ENCODE measurements at regions not wholly inside any gene's neighbourhood (a gene's known extent, or its start where the extent isn't known, plus 50 kb on each side); places are given as distances from the start of the nearest gene placed in this dataset.

DNA sequence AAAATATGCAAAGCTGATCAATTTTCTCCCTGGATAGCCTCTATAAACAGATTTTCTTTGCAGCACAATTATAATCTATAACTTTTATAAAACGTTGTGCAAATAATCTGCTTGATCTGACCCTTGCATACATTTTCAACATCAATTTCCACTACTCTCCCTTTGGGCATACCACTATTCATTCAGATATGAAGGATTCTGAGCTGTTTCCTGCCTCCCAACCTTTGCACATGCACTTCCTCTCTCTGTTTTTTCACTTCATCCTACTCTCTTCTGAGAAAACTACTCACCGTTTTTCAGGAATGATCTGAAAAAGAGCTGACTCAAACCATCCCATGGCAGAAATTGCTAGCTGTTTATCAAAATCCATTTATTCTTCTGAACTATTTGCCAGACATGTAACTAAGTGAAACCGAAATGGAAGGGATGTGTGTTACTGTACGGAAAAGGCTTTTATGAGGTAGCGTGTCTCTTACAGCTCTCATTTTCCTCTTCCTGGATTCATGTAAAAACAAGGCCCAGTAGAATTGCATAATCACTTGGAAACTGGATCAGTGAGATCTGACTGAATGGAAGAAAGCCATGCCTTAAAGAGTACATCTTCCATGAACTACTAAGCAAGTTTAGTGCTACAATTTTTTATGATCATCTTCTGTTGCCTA, 1447.3 kb upstream of the MIR17HG start:
- POLR2A ChIA-PET = interaction anchor here (0.6 kb wide), 1 partner anchor 10 kb away, joined by 3 read pairs; no protein-coding TSS in a partner anchor
- Histone ChIP-seq H3K9me3 (ENCODE audit: control extremely low read depth in 1 of 5, control insufficient read depth in 4 of 5, insufficient read depth in 2 of 5, low read depth in 1 of 5, low read length in 4 of 5) (peaks cover 0 to 5% (median 0%) of the 10 kb centered on the region in 5 experiments), H3K27me3 (replicated peaks in 2 of 5; ENCODE audit: control insufficient read depth in 4 of 5, insufficient read depth in 5 of 5, low read length in 4 of 5) (no peaks in the 10 kb centered on the region), H3K27ac (ENCODE audit: insufficient read depth in 1 of 2, low read depth in 1 of 2, low read length in 2 of 2, poor library complexity in 1 of 2, severe bottlenecking in 2 of 2) (no peak overlapping the region), H3K4me1 (ENCODE audit: control extremely low read depth in 1 of 4, control insufficient read depth in 4 of 4, insufficient read depth in 4 of 4, low read length in 3 of 4) (no peaks in the 10 kb centered on the region), H3K36me3 (ENCODE audit: control insufficient read depth in 4 of 4, insufficient read depth in 4 of 4, low read length in 3 of 4) (no peaks in the 10 kb centered on the region), H3K4me3 (ENCODE audit: control insufficient read depth in 1 of 7, extremely low read depth in 1 of 7, insufficient read depth in 4 of 7, low read depth in 2 of 7, low read length in 6 of 7) (no peak overlapping the region)
- DNase-seq = no peak
- WGBS (ENCODE audit: insufficient coverage) = 100% methylated on average over 4 of the region's 5 CpGs
- CTCF ChIA-PET = interaction anchor here (1.0 kb wide), 1 partner anchor 9 kb away, joined by 3 read pairs; no protein-coding TSS in a partner anchor

DNA sequence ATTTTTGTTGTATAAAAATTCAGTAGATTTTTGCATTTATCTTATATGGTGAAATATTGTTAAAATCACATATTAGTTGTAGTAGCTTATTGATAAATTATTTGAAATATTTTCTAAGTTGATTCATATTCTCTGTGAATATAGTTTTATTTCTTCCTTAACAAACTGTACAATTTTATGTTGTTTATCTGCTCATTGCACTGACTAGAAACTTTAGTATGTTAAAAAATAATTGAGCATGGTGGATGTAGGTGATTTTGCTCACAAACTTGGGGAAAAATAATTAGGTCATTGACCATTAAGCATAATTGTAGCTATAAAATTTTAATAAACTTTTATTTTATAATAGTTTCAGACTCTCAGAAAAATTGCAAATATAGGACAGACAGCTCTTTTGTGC, 1445.3 kb upstream of the MIR17HG start:
- Histone ChIP-seq H3K4me3 (ENCODE audit: control insufficient read depth in 1 of 7, extremely low read depth in 1 of 7, insufficient read depth in 4 of 7, low read depth in 2 of 7, low read length in 6 of 7) (no peak overlapping the region), H3K4me1 (ENCODE audit: control extremely low read depth in 1 of 4, control insufficient read depth in 4 of 4, insufficient read depth in 4 of 4, low read length in 3 of 4) (no peaks in the 10 kb centered on the region), H3K9me3 (ENCODE audit: control extremely low read depth in 1 of 5, control insufficient read depth in 4 of 5, insufficient read depth in 2 of 5, low read depth in 1 of 5, low read length in 4 of 5) (peaks cover 0 to 5% (median 0%) of the 10 kb centered on the region in 5 experiments), H3K27me3 (replicated peaks in 2 of 5; ENCODE audit: control insufficient read depth in 4 of 5, insufficient read depth in 5 of 5, low read length in 4 of 5) (no peaks in the 10 kb centered on the region), H3K27ac (ENCODE audit: insufficient read depth in 1 of 2, low read depth in 1 of 2, low read length in 2 of 2, poor library complexity in 1 of 2, severe bottlenecking in 2 of 2) (no peak overlapping the region), H3K36me3 (ENCODE audit: control insufficient read depth in 4 of 4, insufficient read depth in 4 of 4, low read length in 3 of 4) (no peaks in the 10 kb centered on the region)
- DNase-seq = no peak
- ChIA-PET POLR2A (no interaction called here), CTCF (no interaction called here)

DNA sequence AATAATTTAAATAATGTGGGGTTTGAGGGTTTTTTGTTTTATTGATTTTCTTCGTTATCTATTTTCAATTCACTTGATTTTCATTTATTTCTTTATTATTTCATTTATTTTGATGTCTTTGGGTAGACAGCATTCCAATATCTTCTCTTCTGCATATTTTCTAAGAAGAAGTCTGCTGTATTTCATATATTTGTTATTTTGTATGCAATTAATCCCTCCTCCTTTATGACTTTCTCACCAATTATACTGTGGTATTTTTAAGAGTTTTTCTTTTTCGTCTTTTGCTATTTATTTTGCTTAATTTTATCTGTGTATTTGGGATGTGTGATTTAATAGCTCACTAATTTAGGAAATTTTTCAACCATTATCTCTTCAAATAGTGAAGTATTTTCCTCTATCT, 1444.4 kb upstream of the MIR17HG start:
- WGBS (ENCODE audit: insufficient coverage) = no CpG with 5 or more reads among the region's 2 CpGs
- Histone ChIP-seq H3K36me3 (ENCODE audit: control insufficient read depth in 4 of 4, insufficient read depth in 4 of 4, low read length in 3 of 4) (no peaks in the 10 kb centered on the region), H3K27me3 (replicated peaks in 2 of 5; ENCODE audit: control insufficient read depth in 4 of 5, insufficient read depth in 5 of 5, low read length in 4 of 5) (no peaks in the 10 kb centered on the region), H3K4me1 (ENCODE audit: control extremely low read depth in 1 of 4, control insufficient read depth in 4 of 4, insufficient read depth in 4 of 4, low read length in 3 of 4) (no peaks in the 10 kb centered on the region), H3K4me3 (ENCODE audit: control insufficient read depth in 1 of 7, extremely low read depth in 1 of 7, insufficient read depth in 4 of 7, low read depth in 2 of 7, low read length in 6 of 7) (no peak overlapping the region), H3K9me3 (ENCODE audit: control extremely low read depth in 1 of 5, control insufficient read depth in 4 of 5, insufficient read depth in 2 of 5, low read depth in 1 of 5, low read length in 4 of 5) (peaks cover 0 to 5% (median 0%) of the 10 kb centered on the region in 5 experiments), H3K27ac (ENCODE audit: insufficient read depth in 1 of 2, low read depth in 1 of 2, low read length in 2 of 2, poor library complexity in 1 of 2, severe bottlenecking in 2 of 2) (no peak overlapping the region)
- POLR2A ChIA-PET = no interaction called here
- CTCF ChIA-PET = no interaction called here
- no peak for DNase-seq

DNA sequence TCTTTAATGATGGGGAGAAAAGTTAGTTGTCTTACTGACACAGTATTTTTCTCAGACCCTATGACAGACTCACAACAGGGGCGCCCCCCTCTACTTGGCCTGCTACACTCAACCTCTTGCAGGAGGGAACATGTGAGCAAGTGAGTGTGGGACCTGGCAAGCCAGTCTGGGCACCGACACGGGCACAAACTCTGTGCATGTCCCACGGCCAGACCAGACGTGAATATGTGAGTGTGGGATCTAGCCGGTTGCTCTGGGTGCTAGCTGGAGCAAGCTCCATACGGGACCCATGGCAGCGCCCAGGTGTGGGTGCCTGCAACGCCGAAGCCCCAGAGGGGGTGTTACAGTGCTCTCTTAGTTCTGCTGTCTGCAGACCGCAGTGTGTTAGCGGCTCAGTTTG, 1437.3 kb upstream of the MIR17HG start:
- Histone ChIP-seq H3K27me3 (replicated peaks in 2 of 5; ENCODE audit: control insufficient read depth in 4 of 5, insufficient read depth in 5 of 5, low read length in 4 of 5) (no peaks in the 10 kb centered on the region), H3K4me1 (ENCODE audit: control extremely low read depth in 1 of 4, control insufficient read depth in 4 of 4, insufficient read depth in 4 of 4, low read length in 3 of 4) (no peaks in the 10 kb centered on the region), H3K4me3 (ENCODE audit: control insufficient read depth in 1 of 7, extremely low read depth in 1 of 7, insufficient read depth in 4 of 7, low read depth in 2 of 7, low read length in 6 of 7) (no peak overlapping the region), H3K36me3 (ENCODE audit: control insufficient read depth in 4 of 4, insufficient read depth in 4 of 4, low read length in 3 of 4) (no peaks in the 10 kb centered on the region), H3K27ac (ENCODE audit: insufficient read depth in 1 of 2, low read depth in 1 of 2, low read length in 2 of 2, poor library complexity in 1 of 2, severe bottlenecking in 2 of 2) (no peak overlapping the region), H3K9me3 (ENCODE audit: control extremely low read depth in 1 of 5, control insufficient read depth in 4 of 5, insufficient read depth in 2 of 5, low read depth in 1 of 5, low read length in 4 of 5) (no peaks in the 10 kb centered on the region)
- WGBS (ENCODE audit: insufficient coverage) = 90% methylated on average over 11 of the region's 12 CpGs
- ChIA-PET CTCF (no interaction called here), POLR2A (no interaction called here)
- no peak for DNase-seq

DNA sequence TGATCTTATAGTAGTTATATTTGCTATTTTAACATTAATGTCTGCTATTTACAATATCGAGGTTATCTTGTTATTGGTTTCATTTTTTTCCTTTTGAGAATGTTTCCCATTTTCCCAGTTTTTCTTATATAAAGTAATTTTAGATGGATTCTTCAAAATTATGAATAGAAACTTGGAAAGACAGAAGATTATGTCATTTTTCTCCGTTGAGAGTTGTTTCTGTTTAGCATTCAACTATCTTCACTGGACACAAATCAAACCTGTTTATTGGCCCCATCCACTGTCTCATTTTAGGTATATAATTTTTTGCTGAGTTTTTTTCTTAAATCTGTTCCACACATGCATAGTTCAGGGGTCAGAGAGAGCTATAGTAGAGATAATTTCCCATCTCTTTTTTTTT, 1430.9 kb upstream of the MIR17HG start:
- DNase-seq = no peak
- H3K4me1 ChIP-seq (ENCODE audit: control extremely low read depth in 1 of 4, control insufficient read depth in 4 of 4, insufficient read depth in 4 of 4, low read length in 3 of 4) = no peaks in the 10 kb centered on the region
- H3K36me3 ChIP-seq (ENCODE audit: control insufficient read depth in 4 of 4, insufficient read depth in 4 of 4, low read length in 3 of 4) = no peaks in the 10 kb centered on the region
- H3K9me3 ChIP-seq (ENCODE audit: control extremely low read depth in 1 of 5, control insufficient read depth in 4 of 5, insufficient read depth in 2 of 5, low read depth in 1 of 5, low read length in 4 of 5) = no peaks in the 10 kb centered on the region
- ChIA-PET POLR2A (no interaction called here), CTCF (no interaction called here)
- H3K27me3 ChIP-seq (replicated peaks in 2 of 5; ENCODE audit: control insufficient read depth in 4 of 5, insufficient read depth in 5 of 5, low read length in 4 of 5) = no peaks in the 10 kb centered on the region
- H3K27ac ChIP-seq (ENCODE audit: insufficient read depth in 1 of 2, low read depth in 1 of 2, low read length in 2 of 2, poor library complexity in 1 of 2, severe bottlenecking in 2 of 2) = no peak overlapping the region
- no peak overlapping the region for H3K4me3 ChIP-seq (ENCODE audit: control insufficient read depth in 1 of 7, extremely low read depth in 1 of 7, insufficient read depth in 4 of 7, low read depth in 2 of 7, low read length in 6 of 7)
- WGBS (ENCODE audit: insufficient coverage) = no CpG with 5 or more reads among the region's 2 CpGs

DNA sequence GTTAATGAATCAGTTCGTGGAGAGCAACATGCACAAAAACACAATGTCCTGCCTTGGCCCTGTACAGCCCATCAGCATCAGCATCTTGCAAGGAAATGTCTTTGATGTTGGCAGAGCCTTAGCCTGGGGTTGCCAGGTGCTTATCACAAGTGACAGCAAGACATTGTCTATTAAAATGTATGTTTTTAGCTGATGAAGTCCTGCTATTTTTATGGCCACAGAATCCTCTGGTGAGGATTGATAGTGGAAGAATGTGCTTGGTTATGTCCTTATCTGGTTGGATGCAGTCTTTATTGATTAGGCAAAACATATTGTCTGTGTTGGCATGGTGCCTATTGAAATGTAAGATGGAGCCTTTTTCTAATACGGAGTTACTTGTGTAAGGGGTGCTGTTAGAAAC, 1427.0 kb upstream of the MIR17HG start:
- H3K36me3 ChIP-seq (ENCODE audit: control insufficient read depth in 4 of 4, insufficient read depth in 4 of 4, low read length in 3 of 4) = no peaks in the 10 kb centered on the region
- no peaks in the 10 kb centered on the region for H3K9me3 ChIP-seq (ENCODE audit: control extremely low read depth in 1 of 5, control insufficient read depth in 4 of 5, insufficient read depth in 2 of 5, low read depth in 1 of 5, low read length in 4 of 5)
- WGBS (ENCODE audit: insufficient coverage) = 100% methylated on average over 2 of the region's 2 CpGs
- no peak overlapping the region for H3K4me3 ChIP-seq (ENCODE audit: control insufficient read depth in 1 of 7, extremely low read depth in 1 of 7, insufficient read depth in 4 of 7, low read depth in 2 of 7, low read length in 6 of 7)
- ChIA-PET CTCF (no interaction called here), POLR2A (no interaction called here)
- DNase-seq = peak; percentile 1 to 43 (median 7)
- H3K27me3 ChIP-seq (replicated peaks in 2 of 5; ENCODE audit: control insufficient read depth in 4 of 5, insufficient read depth in 5 of 5, low read length in 4 of 5) = no peaks in the 10 kb centered on the region
- H3K4me1 ChIP-seq (ENCODE audit: control extremely low read depth in 1 of 4, control insufficient read depth in 4 of 4, insufficient read depth in 4 of 4, low read length in 3 of 4) = no peaks in the 10 kb centered on the region
- H3K27ac ChIP-seq (ENCODE audit: insufficient read depth in 1 of 2, low read depth in 1 of 2, low read length in 2 of 2, poor library complexity in 1 of 2, severe bottlenecking in 2 of 2) = no peak overlapping the region

DNA sequence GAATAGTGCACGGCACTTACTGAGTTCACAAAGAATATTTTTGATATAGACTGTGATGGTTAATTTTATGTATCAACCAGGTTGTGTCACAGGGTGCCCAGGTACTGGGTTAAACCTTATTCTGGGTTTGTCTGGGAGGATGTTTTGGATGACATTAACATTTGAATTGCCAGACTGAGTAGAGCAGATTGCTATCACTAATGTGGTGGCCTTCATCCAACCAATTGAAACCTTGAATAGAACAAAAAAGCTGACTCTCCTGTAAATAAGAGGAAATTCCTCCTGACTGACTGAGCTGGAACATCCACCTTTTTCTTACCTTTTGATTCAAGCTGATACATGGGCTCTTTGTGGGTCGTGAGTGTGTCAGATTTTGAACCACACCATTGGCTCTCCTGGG, 1424.4 kb upstream of the MIR17HG start:
- no peaks in the 10 kb centered on the region for H3K27me3 ChIP-seq (replicated peaks in 2 of 5; ENCODE audit: control insufficient read depth in 4 of 5, insufficient read depth in 5 of 5, low read length in 4 of 5)
- no peaks in the 10 kb centered on the region for H3K9me3 ChIP-seq (ENCODE audit: control extremely low read depth in 1 of 5, control insufficient read depth in 4 of 5, insufficient read depth in 2 of 5, low read depth in 1 of 5, low read length in 4 of 5)
- H3K4me3 ChIP-seq (ENCODE audit: control insufficient read depth in 1 of 7, extremely low read depth in 1 of 7, insufficient read depth in 4 of 7, low read depth in 2 of 7, low read length in 6 of 7) = no peak overlapping the region
- ChIA-PET POLR2A (no interaction called here), CTCF (no interaction called here)
- 100% methylated on average over 1 of the region's 2 CpGs for WGBS (ENCODE audit: insufficient coverage)
- no peak for DNase-seq
- H3K27ac ChIP-seq (ENCODE audit: insufficient read depth in 1 of 2, low read depth in 1 of 2, low read length in 2 of 2, poor library complexity in 1 of 2, severe bottlenecking in 2 of 2) = no peak overlapping the region
- H3K36me3 ChIP-seq (ENCODE audit: control insufficient read depth in 4 of 4, insufficient read depth in 4 of 4, low read length in 3 of 4) = no peaks in the 10 kb centered on the region
- H3K4me1 ChIP-seq (ENCODE audit: control extremely low read depth in 1 of 4, control insufficient read depth in 4 of 4, insufficient read depth in 4 of 4, low read length in 3 of 4) = no peaks in the 10 kb centered on the region
